Right cardiac atrium (tissue), 5 donors: ENCODE measurements at regions not wholly inside any gene's neighbourhood (a gene's known extent, or its start where the extent isn't known, plus 50 kb on each side); places are given as distances from the start of the nearest gene placed in this dataset.
"Not testable (repeated sequence)": the region's sequence is repeated elsewhere in the genome, so short reads cannot be mapped to it uniquely, and the experiment has no call there.

Experiments
- ATAC-seq, 2 donors: fragments of 200-7000 bp; cut with Tn5 transposase; one replicate each; pipeline versions ENCODE4 v1.8.0 to v1.9.1; 2020; ENCODE audit warnings: moderate library complexity in 2 of 2, mild to moderate bottlenecking in 1 of 2
- DNase-seq, 3 donors: peaks; one replicate each; pipeline ENCODE4 v3.0.0-alpha.2; 2020
- H3K27ac ChIP-seq: one replicate; pipeline ENCODE4 v1.5.1; 2013; ENCODE audit warnings: mild to moderate bottlenecking, low read length, control low read depth, moderate library complexity
- H3K27me3 ChIP-seq: one replicate; pipeline ENCODE4 v1.6.1; 2013; ENCODE audit not compliant: control insufficient read depth, insufficient read depth
- H3K4me1 ChIP-seq: one replicate; pipeline ENCODE4 v1.6.1; 2013; ENCODE audit warnings: low read length; ENCODE audit not compliant: control insufficient read depth, insufficient read depth
- H3K4me3 ChIP-seq: one replicate; pipeline ENCODE4 v1.5.1; 2013; ENCODE audit warnings: low read length, control low read depth
- H3K9me3 ChIP-seq: one replicate; pipeline ENCODE4 v1.6.1; 2013; ENCODE audit warnings: low read length; ENCODE audit not compliant: control insufficient read depth
- WGBS: extraction: QIAGEN DNeasy Blood & Tissue Kit; methylation state at CpG from one replicate; pipeline ENCODE4 v1.1.7; 2013; 5-methylcytosine and 5-hydroxymethylcytosine counted together
- intact Hi-C, 4 donors: fragments of 100-400 bp; cut with DNase I; formaldehyde crosslinking; loops; one replicate each; pipeline versions ENCODE4 v1.11.0 to v1.14.0; 2022 to 2023
- donor health status: healthy with polysubstance abuse.
- donor health status: DM: no; HTN: yes; CAD: no.
- donor health status: DM: no; HTN: no; CAD: no.
- donor health status: DM: no; HTN: yes; CAD: no; lungs with severe emphysema.
- donor health status: DM: yes; HTN: yes; CAD: no.

DNA sequence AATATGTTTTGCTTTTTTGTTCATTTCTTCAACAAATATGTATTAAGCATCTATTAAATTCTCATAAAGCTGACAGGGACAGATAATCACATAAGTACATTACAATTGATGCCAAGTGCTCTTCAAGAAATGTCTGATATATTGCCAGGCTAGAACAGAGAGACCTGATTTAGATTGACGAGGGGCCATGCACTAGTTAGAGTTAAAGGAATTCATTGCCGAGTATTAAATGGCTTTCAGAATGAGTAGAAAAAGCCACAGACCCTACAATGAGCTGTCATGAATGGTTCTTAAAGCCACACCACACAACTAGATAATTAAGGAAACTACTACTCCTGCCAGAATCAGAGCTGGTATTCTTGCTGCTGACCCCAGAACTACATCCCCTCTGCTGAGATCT is 250.2 kb upstream of the MME start:
- Histone ChIP-seq H3K27me3 (no peaks in the 10 kb centered on the region), H3K9me3 (no peaks in the 10 kb centered on the region), H3K4me3 (no peak overlapping the region), H3K4me1 (no peaks in the 10 kb centered on the region), H3K27ac (no peak overlapping the region)
- ATAC-seq (no peak), DNase-seq (no peak)
- intact Hi-C loops, result no loop called here
- WGBS, result 66% methylated on average over 2 of the region's 2 CpGs

DNA sequence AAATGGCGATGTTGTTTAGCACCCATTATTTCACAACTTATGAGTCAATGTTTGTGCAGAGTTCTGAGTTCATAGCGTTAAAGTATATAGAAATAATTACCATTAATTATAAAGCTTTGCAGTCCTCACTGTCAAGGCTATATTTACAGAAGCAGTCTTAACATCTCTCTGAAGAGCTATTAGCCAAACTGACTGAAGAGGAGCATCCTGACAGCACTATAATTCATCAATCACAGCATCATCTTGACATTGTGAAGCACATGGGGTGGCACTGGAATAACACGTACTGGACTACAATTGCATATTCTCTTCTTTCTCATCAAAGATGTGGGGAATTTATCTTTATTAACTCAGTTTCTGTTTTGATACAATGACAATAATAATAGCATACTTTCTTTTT is 260.6 kb upstream of the MME start:
- no peaks in the 10 kb centered on the region for H3K9me3 ChIP-seq
- no peak overlapping the region for H3K27ac ChIP-seq
- no peak overlapping the region for H3K4me3 ChIP-seq
- 89% methylated on average over 3 of the region's 3 CpGs for WGBS
- no peaks in the 10 kb centered on the region for H3K27me3 ChIP-seq
- ATAC-seq, result no peak
- DNase-seq, result no peak
- H3K4me1 ChIP-seq, result no peaks in the 10 kb centered on the region
- intact Hi-C loops, result no loop called here

DNA sequence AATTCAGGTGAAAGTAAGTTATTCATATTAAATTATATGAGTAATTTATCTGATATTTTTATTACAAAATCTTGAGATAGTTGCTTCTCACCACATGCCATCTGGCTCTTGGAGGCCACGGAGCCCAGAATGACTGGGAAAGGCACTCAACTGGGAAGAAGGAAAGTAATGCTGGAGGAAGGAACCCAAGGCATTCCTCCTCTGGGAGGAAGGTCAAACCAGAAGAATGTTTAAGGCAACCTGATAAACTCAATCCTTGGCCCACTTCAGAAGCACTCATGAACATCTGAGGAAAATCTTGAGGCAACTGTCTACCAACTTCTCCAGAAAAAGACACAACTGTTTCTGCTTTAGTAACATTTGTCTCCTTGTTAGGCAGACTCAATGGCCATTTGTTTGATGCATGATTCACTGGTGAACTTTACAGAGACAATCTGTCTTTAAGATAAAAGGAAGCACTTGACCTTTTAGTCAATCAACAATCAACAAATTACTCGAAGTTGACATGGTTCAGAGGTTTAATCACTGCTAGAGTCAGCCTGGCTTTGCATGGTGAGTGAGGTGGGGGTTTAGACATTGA is 261.4 kb upstream of the MME start:
- Histone ChIP-seq H3K4me1 (no peaks in the 10 kb centered on the region), H3K9me3 (no peaks in the 10 kb centered on the region), H3K27ac (no peak overlapping the region), H3K27me3 (no peaks in the 10 kb centered on the region), H3K4me3 (no peak overlapping the region)
- WGBS, result 47% methylated on average over 2 of the region's 2 CpGs
- DNase-seq, result no peak
- intact Hi-C loops, result no loop called here
- ATAC-seq, result no peak

DNA sequence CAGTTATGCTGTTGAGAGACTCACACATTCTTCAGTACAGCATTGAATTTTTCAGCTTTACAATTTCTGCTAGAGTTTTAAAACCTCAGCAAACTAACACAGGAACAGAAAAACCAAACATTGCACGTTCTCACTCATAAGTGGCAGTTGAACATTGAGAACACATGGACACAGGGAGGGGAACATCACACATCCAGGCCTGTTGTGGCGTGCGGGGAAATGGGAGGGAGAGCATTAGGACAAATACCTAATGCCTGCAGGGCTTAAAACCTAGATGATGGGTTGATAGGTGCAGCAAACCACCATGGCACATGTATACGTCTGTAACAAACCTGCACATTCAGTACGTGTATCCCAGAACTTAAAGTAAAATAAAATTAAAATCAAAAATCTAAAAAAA is 270.1 kb upstream of the MME start:
- intact Hi-C loops, ATAC-seq, H3K9me3 ChIP-seq, H3K27ac ChIP-seq, H3K4me1 ChIP-seq, DNase-seq, H3K27me3 ChIP-seq, H3K4me3 ChIP-seq: not testable (repeated sequence)
- WGBS, result 80% methylated on average over 5 of the region's 5 CpGs

DNA sequence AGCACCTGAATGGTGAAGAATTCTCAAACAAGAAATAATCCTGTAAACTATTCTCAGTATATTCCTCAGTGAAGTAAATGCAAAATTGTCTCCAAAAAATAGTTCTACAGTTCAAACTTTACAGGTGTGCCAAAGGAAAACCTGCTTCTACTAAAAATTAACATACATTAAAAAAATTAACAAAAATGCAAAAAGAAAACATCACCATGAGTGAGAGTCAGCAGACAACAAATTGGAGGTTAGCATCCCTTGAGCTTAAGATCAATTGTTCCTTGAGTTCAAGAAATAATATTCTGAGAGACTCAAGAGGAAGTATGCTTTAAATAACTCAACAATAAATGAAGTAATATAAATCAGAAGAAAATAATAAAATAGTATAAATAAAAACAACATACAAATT is 278.4 kb upstream of the MME start:
- no peak for ATAC-seq
- intact Hi-C loops, result no loop called here
- H3K4me3 ChIP-seq, result no peak overlapping the region
- no peaks in the 10 kb centered on the region for H3K27me3 ChIP-seq
- DNase-seq, result no peak
- H3K9me3 ChIP-seq, result no peaks in the 10 kb centered on the region
- no peaks in the 10 kb centered on the region for H3K4me1 ChIP-seq
- H3K27ac ChIP-seq, result no peak overlapping the region

DNA sequence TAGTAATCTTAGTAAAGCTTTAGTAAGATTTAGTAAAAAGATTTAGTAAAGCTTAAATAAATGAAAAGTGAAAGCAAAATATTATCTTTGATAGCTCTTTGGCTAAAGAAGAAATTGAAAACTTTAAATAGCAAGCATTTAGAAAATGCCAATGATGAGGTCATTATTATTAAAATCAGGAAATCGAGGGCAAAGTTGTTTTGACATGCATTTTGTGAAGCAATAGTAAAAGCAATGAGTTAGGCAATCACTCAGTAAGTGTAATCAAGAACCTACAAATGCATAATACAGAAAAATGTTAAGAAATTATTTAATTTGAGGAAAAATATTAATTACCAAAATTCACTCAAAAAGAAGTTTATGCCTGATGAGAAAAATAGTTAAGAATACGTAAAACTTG is 280.3 kb upstream of the MME start:
- DNase-seq, result no peak
- Histone ChIP-seq H3K27ac (no peak overlapping the region), H3K4me1 (no peaks in the 10 kb centered on the region), H3K4me3 (no peak overlapping the region), H3K27me3 (no peaks in the 10 kb centered on the region), H3K9me3 (no peaks in the 10 kb centered on the region)
- 55% methylated on average over 2 of the region's 2 CpGs for WGBS
- ATAC-seq, result no peak
- intact Hi-C loops, result no loop called here

DNA sequence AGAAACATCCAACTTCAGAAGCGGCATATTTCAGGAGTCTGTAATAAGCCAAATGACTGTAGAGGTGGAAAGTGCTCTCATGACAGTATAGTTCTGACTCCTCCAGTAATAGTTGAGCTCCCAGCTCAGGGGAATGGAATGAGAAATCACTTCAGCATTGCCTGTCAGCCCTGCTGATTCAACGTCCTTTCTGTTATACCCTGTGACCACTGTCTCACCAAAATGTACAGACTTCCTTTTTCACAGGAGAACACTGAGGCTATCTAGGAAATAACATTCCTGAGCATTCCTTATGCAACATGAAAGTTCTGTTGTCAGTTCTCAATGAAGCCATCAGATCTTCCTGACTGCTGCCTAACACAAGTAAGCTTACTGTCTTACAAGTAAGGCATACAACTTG is 284.5 kb upstream of the MME start:
- intact Hi-C loops, result no loop called here
- Histone ChIP-seq H3K4me1 (no peaks in the 10 kb centered on the region), H3K4me3 (no peak overlapping the region), H3K9me3 (no peaks in the 10 kb centered on the region), H3K27me3 (no peaks in the 10 kb centered on the region), H3K27ac (no peak overlapping the region)
- WGBS, result 44% methylated on average over 2 of the region's 2 CpGs
- DNase-seq, result no peak
- ATAC-seq, result peak; percentile 36 to 59

DNA sequence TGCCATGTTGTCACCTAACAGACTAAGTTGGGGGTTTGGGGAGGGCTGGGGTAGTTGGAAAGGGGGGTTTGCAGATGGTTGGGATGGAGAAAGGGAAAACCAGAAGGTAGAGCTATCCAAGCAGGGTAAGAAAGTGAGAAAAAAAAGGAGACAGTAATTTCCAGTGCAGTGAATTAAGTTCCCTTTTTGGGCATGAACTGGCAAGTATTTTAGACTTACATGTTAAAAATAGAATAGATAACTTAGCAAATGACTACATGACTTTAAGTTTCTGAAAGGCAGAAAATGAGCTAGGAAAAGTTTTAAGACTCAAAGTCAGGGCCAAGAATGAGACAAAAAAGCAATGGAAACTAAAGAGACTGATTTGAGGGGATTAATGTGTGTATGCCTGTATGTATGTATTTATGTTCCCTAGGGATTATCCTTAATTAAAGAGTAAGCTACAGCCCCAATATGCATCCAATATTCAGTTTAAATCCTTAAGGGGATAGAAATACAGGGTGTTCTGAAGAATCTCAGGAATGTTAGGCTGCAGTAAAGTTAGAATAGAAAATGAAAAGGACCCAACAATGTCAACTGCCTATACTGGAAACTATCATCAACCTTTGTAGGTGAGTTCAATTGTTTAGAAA is 285.2 kb upstream of the MME start:
- DNase-seq, result no peak
- no peak overlapping the region for H3K27ac ChIP-seq

DNA sequence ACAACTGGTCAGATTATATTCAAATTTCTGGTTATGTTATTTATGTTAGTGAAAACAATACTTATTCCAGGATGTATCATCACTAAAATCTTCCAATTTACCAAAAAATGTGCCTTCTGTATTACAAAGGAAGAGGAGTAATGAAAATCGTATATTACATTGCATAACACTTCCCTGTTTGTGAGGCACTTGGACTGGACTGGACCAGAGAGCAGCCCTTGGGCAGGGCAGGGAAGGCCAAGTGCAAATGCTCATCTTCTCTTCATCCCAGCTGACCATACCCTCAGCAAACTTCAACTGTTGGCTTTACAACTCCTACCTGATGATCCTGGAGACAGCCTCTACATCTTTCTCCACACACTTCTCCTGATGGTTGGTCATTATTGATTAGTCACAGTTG is 285.7 kb upstream of the MME start:
- no peak overlapping the region for H3K4me3 ChIP-seq
- H3K9me3 ChIP-seq, result no peaks in the 10 kb centered on the region
- no peaks in the 10 kb centered on the region for H3K4me1 ChIP-seq
- DNase-seq, result peak in 1 of 3 donors; percentile 42
- no peaks in the 10 kb centered on the region for H3K27me3 ChIP-seq
- peak in 1 of 2 donors; percentile 19 for ATAC-seq
- no peak overlapping the region for H3K27ac ChIP-seq
- intact Hi-C loops, result no loop called here
- 51% methylated on average over 1 of the region's 1 CpG for WGBS

More for the DNA sequence above, 285.2 kb upstream of the MME start:
- ATAC-seq, result no peak
- Histone ChIP-seq H3K4me1 (no peaks in the 10 kb centered on the region), H3K27me3 (no peaks in the 10 kb centered on the region), H3K9me3 (no peaks in the 10 kb centered on the region), H3K4me3 (no peak overlapping the region)
- intact Hi-C loops, result no loop called here

DNA sequence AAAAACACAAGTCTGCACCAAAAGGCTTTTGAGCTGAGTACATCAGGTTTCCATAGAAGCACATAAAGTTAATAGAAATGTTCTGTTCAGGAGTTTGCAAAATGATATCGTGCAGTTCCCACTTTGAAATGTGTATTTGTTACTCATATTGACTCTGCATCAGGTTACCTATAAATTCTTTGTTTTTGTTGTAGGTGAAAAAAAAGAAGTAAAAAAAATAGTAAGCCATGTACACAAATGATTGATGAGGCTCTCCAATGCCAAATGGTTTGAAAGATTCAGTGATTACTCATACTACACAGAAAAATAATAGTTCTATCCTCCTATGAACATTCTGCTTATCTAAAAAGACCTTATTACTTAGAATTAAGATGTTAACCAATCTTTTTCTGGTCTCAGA is 287.3 kb upstream of the MME start:
- WGBS, result 91% methylated on average over 1 of the region's 1 CpG
- Histone ChIP-seq H3K4me1 (no peaks in the 10 kb centered on the region), H3K4me3 (no peak overlapping the region), H3K27me3 (no peaks in the 10 kb centered on the region), H3K9me3 (no peaks in the 10 kb centered on the region), H3K27ac (no peak overlapping the region)
- intact Hi-C loops, result no loop called here
- no peak for ATAC-seq
- DNase-seq, result no peak

DNA sequence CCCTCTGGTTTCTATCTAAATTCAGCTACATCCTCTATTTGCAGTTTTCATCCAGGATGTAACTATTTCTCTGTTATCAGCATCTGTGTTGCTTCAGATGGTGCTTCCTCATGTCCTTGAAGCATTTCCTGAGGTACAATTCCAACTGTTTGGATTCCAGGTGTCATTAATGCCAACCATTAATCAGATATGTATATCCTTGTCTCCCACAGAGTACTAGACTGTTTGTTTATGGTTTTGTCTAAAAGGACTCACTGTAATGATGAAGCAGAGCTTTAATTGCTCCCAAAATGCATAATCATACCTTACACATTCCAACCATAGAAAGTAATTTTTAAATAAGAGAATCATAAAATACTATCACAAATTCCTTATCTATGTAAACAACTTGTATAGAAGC is 288.5 kb upstream of the MME start:
- Histone ChIP-seq H3K27me3 (no peaks in the 10 kb centered on the region), H3K9me3 (no peaks in the 10 kb centered on the region), H3K4me3 (no peak overlapping the region), H3K27ac (no peak overlapping the region), H3K4me1 (no peaks in the 10 kb centered on the region)
- intact Hi-C loops, result no loop called here
- no peak for DNase-seq
- no peak for ATAC-seq

DNA sequence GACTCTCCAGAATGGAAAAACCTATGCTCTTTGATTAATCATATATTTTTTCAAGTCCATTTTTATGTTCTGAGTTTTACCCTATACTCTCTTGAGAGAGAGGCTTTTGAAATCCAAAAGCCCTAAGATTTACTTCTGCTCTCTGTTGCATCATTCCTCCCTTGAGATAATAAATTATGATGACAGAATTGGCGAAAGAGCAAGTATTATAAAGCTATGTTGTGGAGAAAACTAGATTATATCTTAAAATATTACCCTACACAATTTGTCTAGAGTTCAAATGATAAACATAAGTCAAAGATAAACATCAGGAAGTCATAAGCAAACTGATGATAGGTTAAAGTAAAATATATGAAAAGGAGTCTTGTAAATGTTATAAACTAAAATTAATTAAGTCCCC is 293.4 kb upstream of the MME start:
- ATAC-seq (no peak), DNase-seq (no peak)
- intact Hi-C loops, result no loop called here
- Histone ChIP-seq H3K4me1 (no peaks in the 10 kb centered on the region), H3K27ac (no peak overlapping the region), H3K9me3 (no peaks in the 10 kb centered on the region), H3K4me3 (no peak overlapping the region), H3K27me3 (no peaks in the 10 kb centered on the region)
- 43% methylated on average over 1 of the region's 1 CpG for WGBS
